PFSK-1 (cell line): ENCODE measurements at regions not wholly inside any gene's neighbourhood (a gene's known extent, or its start where the extent isn't known, plus 50 kb on each side); places are given as distances from the start of the nearest gene placed in this dataset.

Experiments
- FOXP2 ChIP-seq: optimal IDR thresholded peaks from 2 replicates; pipeline ENCODE3; 2011; ENCODE audit warnings: borderline replicate concordance, control low read depth, inconsistent platforms; ENCODE audit not compliant: insufficient read depth; ENCODE audit errors: extremely low read length, extremely low read depth
- POLR2AphosphoS5 ChIP-seq: IDR thresholded peaks from 2 replicates; pipeline ENCODE4 v1.6.1; 2012; ENCODE audit warnings: low read depth, mild to moderate bottlenecking, control low read depth, low read length, moderate library complexity
- REST ChIP-seq, 2 experiments: IDR thresholded peaks; 2 replicates each; pipeline versions ENCODE4 v1.6.1 to v1.8.0; 2011 to 2012; ENCODE audit warnings: low read depth in 2 of 2, low read length in 2 of 2, control low read depth in 1 of 2, inconsistent platforms in 1 of 2, mild to moderate bottlenecking in 1 of 2, moderate library complexity in 1 of 2; ENCODE audit not compliant: insufficient read depth in 1 of 2
- SIN3A ChIP-seq: IDR thresholded peaks from 2 replicates; pipeline ENCODE4 v1.6.1; 2012; ENCODE audit warnings: mild to moderate bottlenecking, low read length, moderate library complexity, borderline replicate concordance; ENCODE audit not compliant: insufficient read depth
- TAF1 ChIP-seq: IDR thresholded peaks from 2 replicates; pipeline ENCODE4 v1.6.1; 2012; ENCODE audit warnings: low read length, control low read depth, borderline replicate concordance; ENCODE audit not compliant: insufficient read depth

GRCh38 chr21:28063241-28064216 lies 929.1 kb downstream of the LTN1 start:
- no peak for TF ChIP-seq POLR2AphosphoS5
- no peak for TF ChIP-seq FOXP2
- TF ChIP-seq TAF1, result no peak
- no peak for TF ChIP-seq REST (IDR thresholded peaks at IDR 0.05; ENCODE audit: insufficient read depth in 1 of 2, low read depth in 2 of 2, low read length in 2 of 2)
- no peak for TF ChIP-seq SIN3A

GRCh38 chr21:28025111-28025510 lies 967.6 kb downstream of the LTN1 start:
- TF ChIP-seq TAF1 (no peak), POLR2AphosphoS5 (no peak), FOXP2 (no peak), REST (IDR thresholded peaks at IDR 0.05; ENCODE audit: insufficient read depth in 1 of 2, low read depth in 2 of 2, low read length in 2 of 2) (no peak), SIN3A (no peak)

GRCh38 chr21:28018741-28019669 lies 973.7 kb downstream of the LTN1 start:
- TF ChIP-seq POLR2AphosphoS5 (no peak), REST (IDR thresholded peaks at IDR 0.05; ENCODE audit: insufficient read depth in 1 of 2, low read depth in 2 of 2, low read length in 2 of 2) (no peak), FOXP2 (no peak), TAF1 (no peak), SIN3A (no peak)

- no peak for TF ChIP-seq FOXP2
- TF ChIP-seq SIN3A, result no peak
- no peak for TF ChIP-seq POLR2AphosphoS5
- TF ChIP-seq REST (IDR thresholded peaks at IDR 0.05; ENCODE audit: insufficient read depth in 1 of 2, low read depth in 2 of 2, low read length in 2 of 2), result no peak
- TF ChIP-seq TAF1, result no peak
These were observed 974.5 kb downstream of the LTN1 start for GRCh38 chr21:28018213-28018612.
